Ovary (tissue), 7 donors: ENCODE measurements at regions not wholly inside any gene's neighbourhood (a gene's known extent, or its start where the extent isn't known, plus 50 kb on each side); places are given as distances from the start of the nearest gene placed in this dataset.

Experiments
- DNase-seq, 5 donors: peaks; one replicate each; pipeline ENCODE4 v3.0.0-alpha.2; 2019 to 2020
- H3K27ac ChIP-seq, 2 donors: fragments of 200-600 bp; one replicate each; pipeline versions ENCODE4 v1.5.1 to v1.8.0; 2019 to 2022
- H3K27me3 ChIP-seq: fragments of 200-600 bp; one replicate; pipeline ENCODE4 v1.8.0; 2022
- H3K36me3 ChIP-seq: fragments of 200-600 bp; sonication (generic); one replicate; pipeline ENCODE4 v1.5.1; 2019
- H3K4me1 ChIP-seq: one replicate; pipeline ENCODE4 v1.8.1; 2013; ENCODE audit warnings: mild to moderate bottlenecking, moderate library complexity; ENCODE audit not compliant: insufficient read depth
- H3K4me3 ChIP-seq: fragments of 200-600 bp; sonication (generic); one replicate; pipeline ENCODE4 v1.5.1; 2017
- H3K9me3 ChIP-seq, 2 donors: fragments of 200-600 bp in 1 of 2; sonication (generic) in 1 of 2; one replicate each; pipeline versions ENCODE4 v1.5.1 to v1.8.1; 2013 to 2019; ENCODE audit warnings: mild to moderate bottlenecking in 1 of 2, moderate library complexity in 1 of 2
- CTCF ChIP-seq, 3 donors: fragments of 450-650 bp in 2 of 3; fragments of 200-600 bp in 1 of 3; IDR thresholded peaks; one replicate each; pipeline versions ENCODE4 v1.5.1 to v1.8.0; 2016 to 2022; ENCODE audit warnings: antibody characterized with exemption in 3 of 3, mild to moderate bottlenecking in 1 of 3
- EP300 ChIP-seq: sonication (generic); formaldehyde crosslinking; IDR thresholded peaks from one replicate; pipeline ENCODE4 v1.6.1; 2017; ENCODE audit warnings: antibody characterized with exemption
- POLR2A ChIP-seq: fragments of 450-650 bp; IDR thresholded peaks from one replicate; pipeline ENCODE4 v1.6.1; 2017; ENCODE audit warnings: antibody characterized with exemption, mild to moderate bottlenecking, moderate library complexity
- WGBS, 3 donors: extraction: QIAGEN DNeasy Blood & Tissue Kit in 1 of 3; methylation state at CpG; one replicate each; pipeline versions ENCODE4 v1.1.5 to v1.1.7; 2013 to 2017; 5-methylcytosine and 5-hydroxymethylcytosine counted together
- intact Hi-C, 4 donors: fragments of 100-400 bp; cut with DNase I; formaldehyde crosslinking; loops; one replicate each; pipeline versions ENCODE4 v1.11.0 to v1.15.1; 2022 to 2023
- donor health status: DM: no; HTN: no; CAD: no; lungs with moderate emphysema.
- donor health status: DM: no; HTN: no; CAD: no.
- donor health status: Bipolar disorder and iron deficiency.
- donor health status: DM: no; HTN: no; CAD: no.
- donor health status: DM: yes; HTN: yes; CAD: no.

- no peak for TF ChIP-seq POLR2A
- TF ChIP-seq CTCF (IDR thresholded peaks at IDR 0.05): no peak
- TF ChIP-seq EP300: no peak
- 73 to 86% (median 85%) methylated on average over 14 of the region's 14 CpGs for WGBS, 3 donors
- H3K4me1 ChIP-seq: no peaks in the 10 kb centered on the region
- DNase-seq: no peak
- no peaks in the 10 kb centered on the region for H3K27me3 ChIP-seq
- H3K9me3 ChIP-seq: no peaks in the 10 kb centered on the region
- intact Hi-C loops: no loop called here
- no peak overlapping the region for H3K4me3 ChIP-seq
- H3K27ac ChIP-seq: no peak overlapping the region
- H3K36me3 ChIP-seq: no peaks in the 10 kb centered on the region
Observed at GRCh38 chr21:34305605-34306604, 57.9 kb upstream of the KCNE2 start.

GRCh38 chr21:34307991-34308532 lies 55.7 kb upstream of the KCNE2 start:
- Histone ChIP-seq H3K4me3 (no peak overlapping the region), H3K36me3 (no peaks in the 10 kb centered on the region), H3K27ac (no peak overlapping the region), H3K4me1 (no peaks in the 10 kb centered on the region), H3K9me3 (no peaks in the 10 kb centered on the region), H3K27me3 (no peaks in the 10 kb centered on the region)
- intact Hi-C loops: no loop called here
- no peak for TF ChIP-seq POLR2A
- no peak for TF ChIP-seq CTCF (IDR thresholded peaks at IDR 0.05)
- no peak for TF ChIP-seq EP300
- no peak for DNase-seq
- WGBS, 3 donors: 89 to 90% (median 89%) methylated on average over 5 of the region's 5 CpGs

GRCh38 chr21:34311561-34312330 lies 52.1 kb upstream of the KCNE2 start:
- no peaks in the 10 kb centered on the region for H3K4me1 ChIP-seq
- no peak for DNase-seq
- no peaks in the 10 kb centered on the region for H3K27me3 ChIP-seq
- H3K27ac ChIP-seq: no peak overlapping the region
- intact Hi-C loops: no loop called here
- TF ChIP-seq POLR2A: no peak
- no peak for TF ChIP-seq CTCF (IDR thresholded peaks at IDR 0.05)
- TF ChIP-seq EP300: no peak
- 91 to 95% (median 93%) methylated on average over 12 of the region's 12 CpGs for WGBS, 3 donors
- no peak overlapping the region for H3K4me3 ChIP-seq
- H3K9me3 ChIP-seq: no peaks in the 10 kb centered on the region
- H3K36me3 ChIP-seq: no peaks in the 10 kb centered on the region

- Histone ChIP-seq H3K36me3 (no peaks in the 10 kb centered on the region), H3K4me1 (no peaks in the 10 kb centered on the region), H3K27ac (no peak overlapping the region), H3K9me3 (no peaks in the 10 kb centered on the region), H3K4me3 (no peak overlapping the region), H3K27me3 (no peaks in the 10 kb centered on the region)
- no peak for TF ChIP-seq CTCF (IDR thresholded peaks at IDR 0.05)
- no peak for TF ChIP-seq EP300
- TF ChIP-seq POLR2A: no peak
- 50 to 85% (median 65%) methylated on average over 1 of the region's 1 CpG for WGBS, 3 donors
- no peak for DNase-seq
- intact Hi-C loops: no loop called here
Observed at GRCh38 chr21:34313116-34313515, 50.7 kb upstream of the KCNE2 start.
